ENCODE measurements at regions not wholly inside any gene's neighbourhood (a gene's known extent, or its start where the extent isn't known, plus 50 kb on each side); places are given as distances from the start of the nearest gene placed in this dataset.

- no peak for TF ChIP-seq CTCF (IDR thresholded peaks at IDR 0.05; ENCODE audit: low read length)
- TF ChIP-seq EZH2 (optimal IDR thresholded peaks at IDR 0.05; ENCODE audit: low read depth, low read length): no peak
Observed at GRCh38 chr9:95793924-95794828, 81.3 kb upstream of the ERCC6L2 start.

All from MM.1S (cell line).